T-helper 2 cell treated with Interferon-gamma antibody and Interleukin-4, amounts not matched to agents 5 μg/mL and 100 μg/mL, for 36 hours (primary cell): ENCODE measurements at regions not wholly inside any gene's neighbourhood (a gene's known extent, or its start where the extent isn't known, plus 50 kb on each side); places are given as distances from the start of the nearest gene placed in this dataset.
"Not testable (repeated sequence)": the region's sequence is repeated elsewhere in the genome, so short reads cannot be mapped to it uniquely, and the experiment has no call there.

Experiments
- DNase-seq: peaks from one replicate; pipeline ENCODE4 v3.0.0; 2021; ENCODE audit warnings: low spot score
- H3K27ac Mint-ChIP-seq: one replicate; pipeline ENCODE4 v1.8.0; 2021; ENCODE audit warnings: mild to moderate bottlenecking, mixed read lengths
- H3K27me3 Mint-ChIP-seq: one replicate; pipeline ENCODE4 v1.8.0; 2021; ENCODE audit warnings: low read depth, mixed read lengths
- H3K36me3 Mint-ChIP-seq: one replicate; pipeline ENCODE4 v1.8.0; 2021; ENCODE audit warnings: low read depth, mixed read lengths
- H3K4me1 Mint-ChIP-seq: one replicate; pipeline ENCODE4 v1.8.0; 2021; ENCODE audit warnings: low read depth, mixed read lengths
- H3K4me3 Mint-ChIP-seq: one replicate; pipeline ENCODE4 v1.8.0; 2022; ENCODE audit warnings: mild to moderate bottlenecking, moderate library complexity, mixed read lengths
- H3K9me3 Mint-ChIP-seq: one replicate; pipeline ENCODE4 v1.8.0; 2021; ENCODE audit warnings: mixed read lengths

DNA sequence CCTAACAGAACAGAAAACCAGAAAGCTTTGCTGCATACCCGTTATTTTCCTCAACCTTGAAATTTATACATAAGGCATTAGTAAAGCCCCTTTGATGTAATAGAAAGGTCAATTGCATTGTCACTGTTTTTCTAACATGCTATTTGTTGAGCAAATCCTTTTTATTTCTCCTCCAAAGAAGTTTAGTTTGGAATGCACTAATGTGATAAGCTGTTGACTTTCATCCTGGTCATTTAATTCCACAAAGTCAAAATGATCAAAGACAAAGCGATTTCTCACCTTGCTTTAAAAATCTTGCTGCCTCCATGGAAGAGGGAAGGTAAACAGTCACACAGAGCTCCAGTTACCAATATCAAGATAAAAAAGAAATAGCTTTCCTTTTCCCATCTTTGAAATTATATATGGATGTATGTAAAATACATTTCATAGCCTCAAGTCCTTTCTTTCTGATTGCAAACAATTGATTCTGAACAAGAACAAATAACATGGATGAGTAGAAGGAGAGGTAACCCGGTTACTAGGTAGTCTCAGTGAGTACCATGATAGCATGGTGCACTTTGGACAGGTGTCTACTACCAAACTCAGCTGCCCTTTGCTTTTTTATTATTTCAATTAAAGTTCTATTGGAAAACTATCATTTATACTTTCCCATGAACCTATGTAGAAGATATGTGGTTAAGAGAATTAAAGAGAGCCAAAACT lies 452.7 kb downstream of the STK39 start:
- no peak overlapping the region for H3K27ac Mint-ChIP-seq
- DNase-seq = no peak
- H3K4me3 Mint-ChIP-seq = no peak overlapping the region
- H3K4me1 Mint-ChIP-seq = no peaks in the 10 kb centered on the region
- H3K9me3 Mint-ChIP-seq = no peaks in the 10 kb centered on the region
- no peaks in the 10 kb centered on the region for H3K36me3 Mint-ChIP-seq
- H3K27me3 Mint-ChIP-seq = no peaks in the 10 kb centered on the region

- Mint-ChIP-seq H3K27ac (no peak overlapping the region), H3K9me3 (no peaks in the 10 kb centered on the region), H3K4me1 (no peaks in the 10 kb centered on the region), H3K36me3 (no peaks in the 10 kb centered on the region), H3K27me3 (no peaks in the 10 kb centered on the region), H3K4me3 (no peak overlapping the region)
- DNase-seq = no peak
Measured at GRCh38 chr2:167793725-167794124, 453.7 kb downstream of the STK39 start.

DNA sequence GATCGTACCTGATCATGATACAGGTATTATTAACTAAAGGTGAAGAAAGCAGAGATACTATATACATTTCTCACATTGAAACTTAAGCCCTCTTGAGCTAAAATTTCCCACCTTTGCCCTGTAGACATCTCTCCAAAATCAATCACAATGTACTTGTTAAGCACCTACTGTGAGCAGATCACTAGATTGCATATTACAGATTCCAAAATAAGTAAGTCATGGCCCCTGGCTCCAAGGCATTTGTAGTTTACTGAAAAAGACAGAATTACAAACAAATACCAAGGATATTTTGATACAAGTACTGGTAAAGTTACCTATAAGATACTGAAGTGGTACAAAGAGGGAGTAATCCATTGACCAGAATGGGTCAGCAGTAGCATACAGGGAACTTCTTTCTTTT lies 455.3 kb downstream of the STK39 start:
- no peak overlapping the region for H3K4me3 Mint-ChIP-seq
- H3K27me3 Mint-ChIP-seq = no peaks in the 10 kb centered on the region
- H3K9me3 Mint-ChIP-seq = no peaks in the 10 kb centered on the region
- no peaks in the 10 kb centered on the region for H3K36me3 Mint-ChIP-seq
- H3K4me1 Mint-ChIP-seq = no peaks in the 10 kb centered on the region
- no peak for DNase-seq
- no peak overlapping the region for H3K27ac Mint-ChIP-seq

GRCh38 chr2:167790781-167791450 lies 456.5 kb downstream of the STK39 start:
- H3K27ac Mint-ChIP-seq = no peak overlapping the region
- no peaks in the 10 kb centered on the region for H3K27me3 Mint-ChIP-seq
- DNase-seq = no peak
- H3K9me3 Mint-ChIP-seq = no peaks in the 10 kb centered on the region
- no peaks in the 10 kb centered on the region for H3K36me3 Mint-ChIP-seq
- H3K4me1 Mint-ChIP-seq = no peaks in the 10 kb centered on the region
- H3K4me3 Mint-ChIP-seq = no peak overlapping the region

- no peaks in the 10 kb centered on the region for H3K36me3 Mint-ChIP-seq
Measured at GRCh38 chr2:167790189-167790588, 457.2 kb downstream of the STK39 start.

DNA sequence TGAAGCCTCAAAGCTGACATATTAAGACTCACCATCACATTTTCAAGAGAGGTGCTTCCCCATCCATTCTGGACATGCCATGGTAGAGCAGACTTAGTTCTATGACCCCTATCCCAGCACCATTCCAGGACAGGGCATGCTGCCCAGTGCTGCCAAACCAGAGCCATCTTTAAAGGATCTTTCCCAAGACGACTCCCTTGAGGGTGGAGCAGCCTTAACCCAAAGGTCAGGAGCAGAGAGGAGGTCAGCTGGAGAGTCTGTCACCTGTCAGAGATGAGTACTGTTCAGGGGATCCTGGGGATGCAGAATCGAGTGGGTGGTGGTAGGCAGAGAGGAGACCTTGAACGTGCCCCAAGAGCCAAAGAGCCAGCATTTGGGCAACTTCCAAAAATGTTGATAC lies 459.8 kb downstream of the STK39 start:
- H3K36me3 Mint-ChIP-seq = no peaks in the 10 kb centered on the region
- H3K4me1 Mint-ChIP-seq = no peaks in the 10 kb centered on the region
- H3K27ac Mint-ChIP-seq = no peak overlapping the region
- no peak overlapping the region for H3K4me3 Mint-ChIP-seq
- DNase-seq = no peak
- no peaks in the 10 kb centered on the region for H3K27me3 Mint-ChIP-seq
- no peaks in the 10 kb centered on the region for H3K9me3 Mint-ChIP-seq

More at GRCh38 chr2:167790189-167790588, 457.2 kb downstream of the STK39 start:
- no peaks in the 10 kb centered on the region for H3K9me3 Mint-ChIP-seq
- DNase-seq = no peak
- no peaks in the 10 kb centered on the region for H3K4me1 Mint-ChIP-seq
- no peak overlapping the region for H3K4me3 Mint-ChIP-seq
- H3K27me3 Mint-ChIP-seq = no peaks in the 10 kb centered on the region
- H3K27ac Mint-ChIP-seq = no peak overlapping the region

DNA sequence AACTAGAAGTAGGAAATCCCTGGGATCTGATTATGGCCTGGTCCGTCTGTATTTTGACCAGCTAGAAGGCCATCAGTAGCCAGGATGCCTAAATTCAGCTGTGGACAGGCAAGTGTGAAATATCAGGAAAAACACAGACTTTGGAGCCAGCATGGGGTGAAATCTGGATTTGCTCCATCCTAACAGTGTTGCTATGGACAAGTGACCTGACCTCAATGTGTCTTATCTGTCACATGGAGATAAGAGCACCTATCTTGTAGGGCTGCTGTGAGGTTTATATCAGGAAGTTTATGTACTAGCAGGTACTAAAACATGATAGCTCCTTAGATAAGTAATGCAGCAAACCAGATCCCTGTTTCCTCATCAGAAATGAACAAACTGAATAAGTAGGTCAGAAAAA lies 460.4 kb downstream of the STK39 start:
- H3K27me3 Mint-ChIP-seq = no peaks in the 10 kb centered on the region
- no peaks in the 10 kb centered on the region for H3K36me3 Mint-ChIP-seq
- no peak overlapping the region for H3K27ac Mint-ChIP-seq
- DNase-seq = no peak
- H3K9me3 Mint-ChIP-seq = no peaks in the 10 kb centered on the region
- no peak overlapping the region for H3K4me3 Mint-ChIP-seq
- no peaks in the 10 kb centered on the region for H3K4me1 Mint-ChIP-seq

DNA sequence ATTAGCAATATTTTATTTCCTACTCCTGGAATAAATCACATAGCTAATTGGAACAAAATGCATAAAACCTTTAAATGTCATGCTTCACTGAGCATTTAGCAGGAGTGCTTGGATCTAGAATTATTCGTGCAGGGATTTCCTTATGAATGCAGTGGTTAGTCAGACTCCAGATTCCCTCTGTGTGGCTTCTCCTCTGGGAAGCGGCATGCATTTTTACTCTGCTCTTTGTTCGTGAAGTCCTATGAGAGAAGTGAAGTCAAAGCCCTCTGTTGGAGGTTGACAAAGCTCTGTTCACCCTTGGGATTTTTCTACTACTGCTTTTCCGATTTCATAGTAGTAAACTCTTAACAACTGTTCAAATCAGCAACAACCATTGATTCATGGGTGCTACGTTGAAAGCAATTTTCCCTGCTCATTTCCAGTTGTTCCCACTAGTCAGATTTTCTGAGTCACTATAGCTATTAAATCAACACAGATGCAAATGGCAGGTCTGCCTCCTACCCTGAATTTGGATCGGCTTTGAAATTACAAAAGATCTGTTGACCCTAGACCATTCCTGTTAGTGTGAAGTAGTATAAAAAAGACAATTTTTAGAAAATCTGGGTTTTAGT lies 461.7 kb downstream of the STK39 start:
- Mint-ChIP-seq H3K9me3 (no peaks in the 10 kb centered on the region), H3K27ac (no peak overlapping the region), H3K36me3 (no peaks in the 10 kb centered on the region), H3K4me3 (no peak overlapping the region), H3K4me1 (no peaks in the 10 kb centered on the region), H3K27me3 (no peaks in the 10 kb centered on the region)
- DNase-seq = no peak

GRCh38 chr2:167784084-167784425 lies 463.3 kb downstream of the STK39 start:
- H3K9me3 Mint-ChIP-seq = no peaks in the 10 kb centered on the region
- DNase-seq = no peak
- H3K27ac Mint-ChIP-seq = no peak overlapping the region
- H3K4me3 Mint-ChIP-seq = no peak overlapping the region
- H3K27me3 Mint-ChIP-seq = no peaks in the 10 kb centered on the region
- no peaks in the 10 kb centered on the region for H3K4me1 Mint-ChIP-seq
- no peaks in the 10 kb centered on the region for H3K36me3 Mint-ChIP-seq

DNA sequence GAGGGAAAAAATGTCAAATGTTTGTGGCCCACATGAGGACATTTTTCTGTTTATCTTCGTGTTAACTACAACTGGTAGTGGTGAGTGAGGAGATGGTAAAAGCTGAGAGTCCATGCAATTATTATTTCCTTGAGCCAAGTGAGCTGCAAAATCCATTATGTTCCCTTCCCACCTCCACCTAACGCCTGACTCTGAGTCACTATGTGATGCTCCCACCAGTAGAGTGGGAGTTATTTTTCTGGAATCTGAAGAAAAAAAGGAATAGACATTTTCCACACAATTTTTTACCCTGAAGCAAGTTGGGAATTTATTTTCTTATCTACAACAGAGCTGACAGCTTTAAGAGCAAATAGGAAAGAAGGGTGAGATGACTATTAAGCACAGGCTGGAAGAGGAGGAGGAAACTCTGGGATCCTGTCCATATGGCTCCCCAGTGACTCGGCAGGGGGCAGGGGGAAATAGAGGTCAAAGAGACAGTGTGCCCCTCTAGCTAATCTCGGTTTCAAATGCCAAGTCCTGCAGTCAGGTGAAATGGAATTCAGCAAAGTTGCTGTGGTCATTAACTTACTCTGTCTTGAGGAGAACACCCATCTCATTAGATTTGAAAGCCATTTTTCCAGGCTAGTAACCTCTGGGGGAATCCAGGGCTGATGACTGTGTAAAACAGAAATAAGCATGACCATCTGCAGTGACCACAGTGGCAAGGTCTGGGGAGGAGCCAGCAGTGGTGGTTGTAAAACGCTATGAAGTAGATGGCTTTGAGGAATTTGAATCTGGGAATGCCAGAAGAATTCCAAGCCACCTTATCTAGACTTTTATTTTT lies 463.9 kb downstream of the STK39 start:
- H3K36me3 Mint-ChIP-seq = no peaks in the 10 kb centered on the region
- DNase-seq = no peak
- H3K9me3 Mint-ChIP-seq = no peaks in the 10 kb centered on the region
- H3K27me3 Mint-ChIP-seq = no peaks in the 10 kb centered on the region
- no peak overlapping the region for H3K4me3 Mint-ChIP-seq
- no peak overlapping the region for H3K27ac Mint-ChIP-seq
- H3K4me1 Mint-ChIP-seq = no peaks in the 10 kb centered on the region

DNA sequence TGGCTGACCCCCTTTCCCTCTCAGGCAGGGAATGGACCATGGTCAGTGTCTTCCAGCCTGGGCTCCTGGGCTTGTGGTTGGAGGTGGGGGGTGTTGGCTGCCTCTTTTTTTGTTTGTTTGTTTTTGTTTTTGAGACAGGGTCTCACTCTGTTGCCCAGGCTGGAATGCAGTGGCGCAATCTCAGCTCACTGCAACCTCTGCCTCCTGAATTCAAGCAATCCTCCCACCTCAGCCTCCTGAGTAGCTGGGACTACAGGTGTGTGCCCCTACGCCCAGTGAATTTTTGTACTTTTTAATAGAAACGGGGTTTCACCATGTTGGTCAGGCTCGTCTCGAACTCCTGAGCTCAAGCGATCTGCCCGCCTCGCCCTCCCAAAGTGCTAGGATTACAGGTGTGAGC lies 465.8 kb downstream of the STK39 start:
- not testable (repeated sequence) for H3K36me3 Mint-ChIP-seq, H3K27me3 Mint-ChIP-seq, H3K4me1 Mint-ChIP-seq, DNase-seq, H3K4me3 Mint-ChIP-seq, H3K27ac Mint-ChIP-seq, H3K9me3 Mint-ChIP-seq

DNA sequence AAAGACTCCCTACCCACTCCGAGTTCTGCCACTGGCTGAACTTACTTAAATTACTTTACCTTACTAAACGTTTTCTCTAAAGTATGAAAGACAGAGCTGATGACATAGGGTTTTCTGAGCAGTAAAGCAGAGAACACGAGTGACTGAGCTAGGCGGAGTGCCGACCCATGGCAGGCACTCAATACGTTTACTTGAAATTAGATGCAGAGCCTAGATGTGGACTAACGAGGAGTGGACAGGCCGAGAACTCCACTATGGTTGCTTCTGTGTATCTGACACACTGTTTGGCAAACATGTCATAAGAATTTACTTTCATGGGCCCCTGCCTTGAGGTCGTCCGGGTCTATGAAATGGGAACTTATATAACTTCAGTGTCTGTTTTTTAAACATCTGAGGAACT lies 471.0 kb downstream of the STK39 start:
- Mint-ChIP-seq H3K4me3 (no peak overlapping the region), H3K4me1 (no peaks in the 10 kb centered on the region), H3K36me3 (no peaks in the 10 kb centered on the region), H3K27ac (no peak overlapping the region), H3K9me3 (no peaks in the 10 kb centered on the region), H3K27me3 (no peaks in the 10 kb centered on the region)
- no peak for DNase-seq

DNA sequence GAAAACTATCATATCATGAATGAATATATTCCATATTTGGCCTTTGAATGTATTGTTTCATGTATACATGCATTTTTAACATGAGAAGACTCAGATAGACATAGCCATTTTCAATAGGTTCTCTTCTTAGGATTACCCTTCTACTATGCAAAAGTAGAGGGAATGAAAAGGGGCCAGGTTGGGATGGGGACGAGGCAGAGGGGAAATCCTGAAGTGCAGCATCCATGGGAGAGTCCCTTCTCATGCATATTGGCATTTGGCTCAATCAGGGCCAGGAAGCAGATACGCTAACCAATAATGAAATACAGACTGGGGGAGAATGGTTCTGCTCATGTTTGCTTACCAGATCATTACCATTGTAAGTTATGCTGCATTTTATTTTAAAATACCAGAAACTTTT lies 475.8 kb downstream of the STK39 start:
- Mint-ChIP-seq H3K36me3 (no peaks in the 10 kb centered on the region), H3K27me3 (no peaks in the 10 kb centered on the region), H3K9me3 (no peaks in the 10 kb centered on the region), H3K4me1 (no peaks in the 10 kb centered on the region), H3K4me3 (no peak overlapping the region), H3K27ac (no peak overlapping the region)
- DNase-seq = no peak

DNA sequence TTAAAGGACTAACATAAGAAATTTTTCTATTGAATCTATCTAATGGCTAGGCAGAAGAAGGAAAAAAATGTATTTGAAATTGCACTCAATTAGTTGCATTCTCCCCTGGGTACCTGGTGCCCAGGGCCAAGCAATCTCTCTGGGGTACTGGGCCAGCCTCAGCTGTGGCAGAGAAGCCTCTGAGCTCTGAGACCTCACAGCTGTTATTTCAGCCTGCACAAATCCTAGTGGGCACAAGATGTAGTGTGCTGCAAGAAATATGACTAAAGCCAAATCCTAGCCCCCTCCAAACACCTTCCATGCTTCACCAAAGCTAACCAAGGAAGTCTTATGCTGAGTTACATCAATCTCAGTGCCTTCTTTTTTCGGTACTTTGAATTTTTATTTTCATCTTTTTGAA lies 478.4 kb downstream of the STK39 start:
- Mint-ChIP-seq H3K4me1 (no peaks in the 10 kb centered on the region), H3K9me3 (no peaks in the 10 kb centered on the region), H3K27me3 (no peaks in the 10 kb centered on the region), H3K4me3 (no peak overlapping the region), H3K27ac (no peak overlapping the region), H3K36me3 (no peaks in the 10 kb centered on the region)
- no peak for DNase-seq
